Femur (tissue), 1 donor: ENCODE measurements at regions not wholly inside any gene's neighbourhood (a gene's known extent, or its start where the extent isn't known, plus 50 kb on each side); places are given as distances from the start of the nearest gene placed in this dataset.
"Not testable (repeated sequence)": the region's sequence is repeated elsewhere in the genome, so short reads cannot be mapped to it uniquely, and the experiment has no call there.

Experiments
- DNase-seq: peaks from one replicate; pipeline ENCODE4 v3.0.0-alpha.2; 2017

- DNase-seq: no peak
Observed at GRCh38 chr12:78338054-78338785, 507.5 kb downstream of the NAV3 start.

GRCh38 chr12:78340406-78340805, 509.7 kb downstream of the NAV3 start:
- no peak for DNase-seq

GRCh38 chr12:78343657-78344056, 513.0 kb downstream of the NAV3 start:
- DNase-seq: no peak

DNA sequence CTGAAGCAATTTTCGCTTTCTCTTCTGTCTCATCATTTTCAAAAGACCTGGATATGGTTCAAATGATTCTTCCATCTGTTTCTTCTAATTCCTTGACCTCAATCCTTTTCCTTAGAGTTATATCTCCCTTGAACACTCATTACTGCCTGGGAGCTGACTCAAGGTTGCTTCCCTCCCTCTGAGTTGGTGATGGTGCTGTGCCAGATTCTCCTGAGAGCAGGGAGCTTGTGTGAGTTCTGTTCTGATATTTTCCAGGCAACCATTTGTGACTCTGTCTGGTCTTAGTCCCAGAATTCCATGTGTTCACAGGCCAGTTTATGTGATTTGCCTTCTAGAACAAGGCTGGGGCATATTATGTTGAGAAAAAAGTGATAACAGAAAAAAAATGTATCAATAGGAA, 505.1 kb upstream of the SYT1 start:
- DNase-seq: no peak

DNA sequence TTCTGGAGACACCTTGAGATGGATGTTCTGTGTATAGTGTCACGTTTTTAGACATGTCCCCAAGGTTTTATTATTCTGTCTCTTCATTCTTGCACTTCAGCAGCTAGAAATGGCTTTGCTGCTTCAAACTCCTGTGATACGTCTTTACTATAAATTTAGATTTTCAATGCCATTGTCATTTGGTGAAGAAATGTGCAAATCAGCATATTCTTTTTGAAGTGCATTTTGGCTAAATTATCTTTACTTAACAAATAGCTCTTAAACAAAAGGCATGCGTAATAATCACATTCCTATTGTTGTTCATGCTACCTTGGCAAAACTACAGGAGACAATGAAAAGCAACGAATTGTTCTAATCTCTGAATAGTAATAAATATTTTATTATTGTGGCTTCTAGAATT, 502.9 kb upstream of the SYT1 start:
- no peak for DNase-seq

DNA sequence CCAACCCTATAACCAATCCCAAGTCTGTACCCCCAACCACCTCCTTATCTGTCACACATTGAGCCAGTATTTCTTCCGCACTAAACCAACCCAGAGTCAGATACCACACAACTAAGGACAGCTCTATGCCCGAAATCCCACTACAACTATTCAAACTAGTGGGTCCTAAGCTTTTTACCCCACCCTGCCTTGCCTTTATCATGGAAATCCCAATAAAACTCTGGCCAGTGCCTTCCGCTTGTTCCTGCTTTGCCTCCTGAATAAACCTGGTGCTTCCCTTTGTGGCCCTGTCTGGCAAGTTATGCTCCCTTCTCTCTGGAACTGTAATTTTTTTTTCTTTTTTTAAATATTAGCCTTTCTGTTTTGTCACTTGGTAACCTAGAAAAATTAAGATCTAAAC, 493.3 kb upstream of the SYT1 start:
- no peak for DNase-seq

DNA sequence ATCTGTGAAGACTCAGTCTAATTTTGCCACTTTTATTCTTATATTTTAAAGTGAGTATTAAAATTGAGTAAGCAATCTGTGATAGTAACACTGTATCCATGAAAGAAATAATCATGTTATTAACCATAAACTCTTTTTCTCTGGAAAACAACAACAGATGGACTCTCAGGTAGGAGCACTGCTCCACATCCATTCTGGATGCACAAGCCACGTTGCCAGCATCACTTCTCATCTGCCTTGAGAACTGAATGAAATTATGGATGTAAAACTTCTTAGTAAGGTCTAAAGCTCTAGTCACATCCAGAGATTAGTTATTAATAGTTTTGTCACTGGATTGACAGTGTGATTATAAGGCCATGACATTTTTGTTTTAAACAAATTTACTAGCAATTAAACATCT, 489.1 kb upstream of the SYT1 start:
- no peak for DNase-seq

GRCh38 chr12:78376257-78376656, 488.3 kb upstream of the SYT1 start:
- DNase-seq: no peak

DNA sequence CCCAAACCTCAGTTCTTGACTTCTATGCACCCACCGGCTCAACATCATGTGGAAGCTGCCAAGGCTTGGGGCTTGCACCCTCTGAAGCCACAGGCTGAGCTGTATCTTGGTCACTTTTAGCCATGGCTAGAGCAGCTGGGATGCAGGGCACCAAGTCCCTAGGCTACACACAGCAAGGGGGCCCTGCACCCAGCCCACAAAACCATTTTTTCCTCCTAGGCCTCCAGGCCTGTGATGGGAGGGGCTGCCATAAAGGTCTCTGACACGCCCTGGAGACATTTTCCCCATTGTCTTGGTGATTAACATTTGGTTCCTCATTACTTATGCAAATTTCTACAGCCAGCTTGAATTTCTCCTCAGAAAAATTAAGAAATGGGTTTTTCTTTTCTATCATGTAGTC, 485.5 kb upstream of the SYT1 start:
- not testable (repeated sequence) for DNase-seq

- no peak for DNase-seq
Observed at GRCh38 chr12:78383414-78383813, 481.2 kb upstream of the SYT1 start.

GRCh38 chr12:78384541-78384940, 480.0 kb upstream of the SYT1 start:
- DNase-seq: no peak

GRCh38 chr12:78385541-78385940, 479.0 kb upstream of the SYT1 start:
- DNase-seq: no peak

- no peak for DNase-seq
Observed at GRCh38 chr12:78386871-78387270, 477.7 kb upstream of the SYT1 start.

GRCh38 chr12:78387721-78388120, 476.9 kb upstream of the SYT1 start:
- DNase-seq: no peak

- no peak for DNase-seq
Observed at GRCh38 chr12:78388461-78388860, 476.1 kb upstream of the SYT1 start.

- no peak for DNase-seq
Observed at GRCh38 chr12:78390920-78391319, 473.7 kb upstream of the SYT1 start.

GRCh38 chr12:78392918-78393317, 471.7 kb upstream of the SYT1 start:
- DNase-seq: no peak

DNA sequence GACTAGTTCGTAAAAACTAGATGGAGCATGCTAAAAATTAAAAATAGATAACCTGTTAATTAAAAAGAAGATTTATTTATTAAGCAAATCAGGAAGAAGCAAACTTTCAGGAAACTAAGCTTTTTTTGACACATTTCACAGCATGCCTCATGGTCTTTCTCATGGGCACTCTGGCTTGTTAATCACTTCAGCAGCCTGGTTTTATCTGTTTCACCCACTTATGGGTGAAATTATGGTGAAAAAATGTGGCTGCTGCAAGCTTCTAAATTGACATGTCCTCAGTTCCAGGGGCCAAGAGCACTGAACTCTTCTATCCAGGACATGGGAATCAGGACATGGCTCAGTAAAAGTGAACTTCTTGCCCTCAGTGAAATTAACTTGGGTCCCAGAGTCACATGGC, 468.6 kb upstream of the SYT1 start:
- DNase-seq: no peak

DNA sequence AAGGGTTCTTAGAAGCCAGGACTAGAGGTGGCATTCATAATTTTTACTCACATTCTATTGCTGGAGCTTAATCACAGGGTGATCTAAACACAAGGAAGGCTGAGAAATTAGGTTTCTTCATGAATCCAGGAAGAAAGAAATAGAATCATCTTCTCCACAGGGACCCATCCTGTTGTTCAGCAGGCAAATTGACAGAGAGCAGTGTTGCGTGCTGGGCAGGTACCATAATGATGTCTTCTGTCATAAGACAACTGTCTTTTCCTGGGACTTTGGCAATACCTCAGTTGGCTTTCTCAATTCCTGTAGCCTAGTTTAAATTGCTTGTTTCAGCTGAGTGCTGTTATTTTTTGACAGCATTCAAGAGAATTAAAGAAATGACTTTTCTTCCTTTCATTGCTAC, 468.0 kb upstream of the SYT1 start:
- DNase-seq: no peak

DNA sequence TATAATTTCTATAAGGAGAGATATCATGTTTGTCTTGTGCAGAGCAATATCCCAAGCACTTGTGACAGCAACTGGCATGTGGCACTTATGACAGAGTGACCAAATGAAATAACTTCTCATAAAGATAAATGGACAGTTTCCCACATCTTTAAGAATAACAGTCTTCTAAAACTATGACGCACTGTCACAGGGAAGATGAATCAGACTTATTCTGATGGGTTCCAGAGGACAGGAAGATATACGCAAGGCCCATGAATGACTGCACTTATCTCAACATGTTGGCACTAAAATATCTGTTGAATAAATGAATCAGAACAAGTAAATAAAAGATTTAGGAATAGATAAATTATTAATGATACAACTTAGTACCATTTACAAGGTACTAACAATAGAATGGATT, 465.8 kb upstream of the SYT1 start:
- DNase-seq: no peak

DNA sequence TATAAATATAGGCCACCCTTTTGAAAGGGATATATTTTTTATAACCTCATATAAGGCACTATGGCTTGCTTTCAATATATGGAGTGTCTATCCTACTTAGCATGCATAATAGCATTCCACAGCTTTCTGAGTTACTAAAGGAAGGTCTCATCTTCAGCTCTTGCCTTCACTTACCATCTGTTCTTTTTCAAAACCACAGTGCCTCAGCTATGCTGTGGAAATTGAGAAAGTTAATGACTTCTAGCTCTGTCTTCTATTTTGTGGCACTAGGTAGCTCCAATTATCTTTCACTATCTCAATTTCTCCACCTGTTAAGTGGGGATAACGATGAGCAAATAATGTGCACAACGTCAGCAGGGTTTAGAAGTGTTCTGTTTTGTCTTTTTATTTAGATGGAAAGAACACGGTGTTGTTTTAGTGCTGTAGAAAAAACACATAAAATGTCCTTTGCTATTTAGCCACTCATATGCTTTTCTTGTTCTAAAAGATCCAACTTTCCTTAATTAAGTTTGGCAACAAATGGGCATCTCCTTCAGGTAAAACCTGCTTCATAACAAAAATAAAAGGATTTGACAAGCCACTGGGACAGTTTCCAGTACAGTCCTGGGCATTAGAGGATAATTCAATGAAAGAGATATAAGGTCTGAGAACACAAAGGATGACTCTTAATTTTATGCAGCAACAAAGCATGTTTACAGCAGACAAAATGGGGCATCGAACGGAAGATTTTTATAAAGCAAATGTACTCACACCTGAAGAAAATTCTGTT, 462.0 kb upstream of the SYT1 start:
- DNase-seq: no peak

DNA sequence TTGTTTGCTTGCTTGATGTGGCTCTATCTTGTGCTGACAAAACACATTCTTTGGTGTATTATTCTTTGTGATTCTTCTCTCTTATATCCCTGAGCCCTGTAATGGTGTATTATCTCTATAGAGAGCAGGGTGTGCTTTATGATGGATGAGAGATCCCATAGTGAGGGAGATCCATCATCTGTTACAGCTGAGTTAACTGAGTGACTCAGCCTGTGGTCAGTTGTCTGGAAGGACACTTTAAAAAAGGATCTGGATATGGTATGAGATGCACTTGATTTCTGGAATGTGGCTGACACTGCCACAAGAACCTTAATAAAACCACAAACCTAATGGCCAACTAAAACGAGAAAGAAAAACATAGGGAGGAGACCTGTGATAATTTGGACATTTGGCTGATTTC, 461.4 kb upstream of the SYT1 start:
- no peak for DNase-seq

GRCh38 chr12:78403681-78404080, 460.9 kb upstream of the SYT1 start:
- no peak for DNase-seq

- no peak for DNase-seq
Observed at GRCh38 chr12:78406213-78406612, 458.4 kb upstream of the SYT1 start.

GRCh38 chr12:78406828-78407227, 457.7 kb upstream of the SYT1 start:
- DNase-seq: no peak
